ENCODE measurements at regions not wholly inside any gene's neighbourhood (a gene's known extent, or its start where the extent isn't known, plus 50 kb on each side); places are given as distances from the start of the nearest gene placed in this dataset.

DNA sequence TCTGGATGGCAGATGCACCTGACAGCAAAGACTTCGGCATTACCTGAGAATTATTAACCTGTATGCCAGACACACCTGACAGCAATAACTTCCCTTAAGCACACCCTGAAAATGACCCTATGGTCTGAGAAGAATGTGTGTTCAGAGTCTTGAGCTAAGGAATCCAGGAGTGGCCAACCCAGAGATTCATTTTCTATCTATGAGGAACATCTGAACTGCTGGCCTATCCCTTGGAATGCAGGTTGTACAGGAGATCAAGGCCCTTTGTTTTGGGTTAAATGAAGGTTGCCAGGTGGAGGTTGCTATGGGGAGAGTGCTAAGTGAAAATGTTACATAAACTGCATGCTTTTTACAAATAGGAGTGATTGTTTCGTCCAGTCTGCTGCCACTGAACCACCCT lies 200.9 kb upstream of the MEIS1 start:
- intact Hi-C loops (cut with DNase I; ENCODE audit: low total_unique reads): no loop called here
- 77 to 85% methylated on average over 2 of the region's 2 CpGs for WGBS, 2 donors
- no peak overlapping the region for H3K4me3 ChIP-seq (ENCODE audit: low read depth, poor library complexity, severe bottlenecking)
- TF ChIP-seq, protein P1, sequence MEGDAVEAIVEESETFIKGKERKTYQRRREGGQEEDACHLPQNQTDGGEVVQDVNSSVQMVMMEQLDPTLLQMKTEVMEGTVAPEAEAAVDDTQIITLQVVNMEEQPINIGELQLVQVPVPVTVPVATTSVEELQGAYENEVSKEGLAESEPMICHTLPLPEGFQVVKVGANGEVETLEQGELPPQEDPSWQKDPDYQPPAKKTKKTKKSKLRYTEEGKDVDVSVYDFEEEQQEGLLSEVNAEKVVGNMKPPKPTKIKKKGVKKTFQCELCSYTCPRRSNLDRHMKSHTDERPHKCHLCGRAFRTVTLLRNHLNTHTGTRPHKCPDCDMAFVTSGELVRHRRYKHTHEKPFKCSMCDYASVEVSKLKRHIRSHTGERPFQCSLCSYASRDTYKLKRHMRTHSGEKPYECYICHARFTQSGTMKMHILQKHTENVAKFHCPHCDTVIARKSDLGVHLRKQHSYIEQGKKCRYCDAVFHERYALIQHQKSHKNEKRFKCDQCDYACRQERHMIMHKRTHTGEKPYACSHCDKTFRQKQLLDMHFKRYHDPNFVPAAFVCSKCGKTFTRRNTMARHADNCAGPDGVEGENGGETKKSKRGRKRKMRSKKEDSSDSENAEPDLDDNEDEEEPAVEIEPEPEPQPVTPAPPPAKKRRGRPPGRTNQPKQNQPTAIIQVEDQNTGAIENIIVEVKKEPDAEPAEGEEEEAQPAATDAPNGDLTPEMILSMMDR (IDR thresholded peaks at IDR 0.05): no peak
- TF ChIP-seq POLR2A (IDR thresholded peaks at IDR 0.05): no peak
- no peak for DNase-seq (ENCODE audit: low spot score in 2 of 2)

DNA sequence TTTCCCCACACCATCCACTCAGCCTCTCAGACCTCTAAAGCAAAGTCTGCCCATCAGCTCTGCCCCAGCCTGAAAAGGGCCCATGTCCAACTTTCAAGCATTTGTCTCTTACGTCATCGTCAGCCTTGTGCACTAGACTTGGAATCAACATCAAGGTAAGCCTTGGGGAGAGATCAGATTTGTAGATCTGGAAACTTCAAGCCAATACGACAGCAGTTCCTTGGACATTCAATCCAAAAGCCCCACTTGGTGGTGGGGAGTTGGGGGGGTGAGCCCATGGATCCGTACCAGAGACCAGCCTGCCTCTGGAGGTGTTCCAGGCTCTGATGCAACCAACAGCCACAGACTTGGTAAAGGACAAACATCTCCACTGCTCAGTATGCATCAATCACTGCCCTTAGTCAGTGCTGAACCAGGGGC lies 206.8 kb upstream of the MEIS1 start:
- no peak for DNase-seq (ENCODE audit: low spot score in 2 of 2)
- 33 to 39% methylated on average over 4 of the region's 4 CpGs for WGBS, 2 donors
- intact Hi-C loops (cut with DNase I; ENCODE audit: low total_unique reads): no loop called here

DNA sequence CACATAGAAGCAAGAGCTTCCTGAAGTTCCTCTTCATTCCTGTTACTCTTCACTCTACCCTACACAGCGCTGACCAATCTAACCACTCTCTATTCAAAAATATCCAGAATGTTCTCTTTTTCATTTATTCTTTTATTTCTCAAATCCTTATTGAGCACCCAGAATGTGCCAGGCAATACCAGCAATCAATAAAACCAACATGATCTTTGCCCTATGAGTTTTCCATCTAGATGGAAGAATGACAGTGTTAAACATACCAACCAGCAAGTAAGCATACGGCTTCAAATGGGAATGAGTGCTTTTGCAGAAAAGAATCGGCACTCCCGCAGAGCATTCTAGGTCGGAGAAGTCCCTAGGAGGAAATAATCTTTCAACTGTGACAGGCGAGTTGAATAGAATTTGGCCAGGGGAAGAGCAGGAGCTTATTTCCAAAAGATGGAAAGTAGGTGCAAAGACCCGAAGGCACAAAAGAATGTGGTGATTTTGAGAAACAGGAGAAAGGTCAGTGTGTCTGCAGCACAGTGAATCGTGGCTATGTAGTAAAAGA lies 217.8 kb upstream of the MEIS1 start:
- intact Hi-C loops (cut with DNase I; ENCODE audit: low total_unique reads): no loop called here
- H3K4me3 ChIP-seq (ENCODE audit: low read depth, poor library complexity, severe bottlenecking): no peak overlapping the region
- TF ChIP-seq, protein P1 (IDR thresholded peaks at IDR 0.05): no peak
- no peak for TF ChIP-seq POLR2A (IDR thresholded peaks at IDR 0.05)
- 76 to 81% methylated on average over 8 of the region's 8 CpGs for WGBS, 2 donors
- no peak for DNase-seq (ENCODE audit: low spot score in 2 of 2)

More for the DNA sequence above, 206.8 kb upstream of the MEIS1 start:
- TF ChIP-seq POLR2A (IDR thresholded peaks at IDR 0.05): no peak
- TF ChIP-seq, protein P1 (IDR thresholded peaks at IDR 0.05): no peak
- no peak overlapping the region for H3K4me3 ChIP-seq (ENCODE audit: low read depth, poor library complexity, severe bottlenecking)

DNA sequence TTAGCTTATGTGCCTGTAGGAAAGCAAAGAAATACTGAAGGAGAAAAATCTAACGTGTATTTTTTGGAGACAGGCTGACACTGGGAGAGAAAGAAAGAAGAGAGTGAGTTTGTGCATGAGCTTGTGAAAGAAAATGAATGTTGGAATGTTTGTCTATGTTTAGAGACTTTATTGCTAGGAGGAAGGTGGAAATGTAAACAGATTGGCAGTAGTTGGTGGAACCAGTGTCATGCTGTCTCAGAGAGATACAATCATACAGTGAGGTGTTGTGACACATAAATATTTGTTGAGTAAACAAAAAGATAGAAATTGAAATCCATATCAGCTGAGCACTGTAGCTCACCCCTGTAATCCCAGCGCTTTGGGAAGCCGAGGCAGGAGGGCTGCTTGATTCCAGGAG lies 222.2 kb upstream of the MEIS1 start:
- WGBS, 2 donors: 71 to 77% methylated on average over 3 of the region's 3 CpGs
- intact Hi-C loops (cut with DNase I; ENCODE audit: low total_unique reads): no loop called here
- no peak for TF ChIP-seq POLR2A (IDR thresholded peaks at IDR 0.05)
- TF ChIP-seq, protein P1 (IDR thresholded peaks at IDR 0.05): no peak
- H3K4me3 ChIP-seq (ENCODE audit: low read depth, poor library complexity, severe bottlenecking): no peak overlapping the region
- no peak for DNase-seq (ENCODE audit: low spot score in 2 of 2)

DNA sequence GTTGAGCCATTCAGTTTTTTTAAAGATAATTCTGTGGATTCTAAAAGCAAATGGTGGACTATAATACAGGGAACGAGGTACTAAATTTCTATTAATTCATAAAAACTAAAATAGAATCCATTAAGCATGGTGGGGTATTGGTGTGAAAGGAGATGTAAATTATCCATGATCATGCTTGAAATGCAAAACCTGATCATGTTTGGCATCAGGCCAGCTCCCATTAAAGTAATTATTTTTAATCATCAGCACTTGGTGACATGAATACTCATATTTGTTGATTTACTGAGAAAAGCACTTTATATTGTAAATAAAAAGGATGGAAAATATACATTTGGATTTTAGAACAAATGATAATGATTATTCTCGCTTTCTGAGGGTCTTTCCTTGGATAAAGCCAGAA lies 232.3 kb upstream of the MEIS1 start:
- TF ChIP-seq POLR2A (IDR thresholded peaks at IDR 0.05): no peak
- intact Hi-C loops (cut with DNase I; ENCODE audit: low total_unique reads): no loop called here
- WGBS, 2 donors: 89 to 93% methylated on average over 2 of the region's 2 CpGs
- no peak for DNase-seq (ENCODE audit: low spot score in 2 of 2)
- H3K4me3 ChIP-seq (ENCODE audit: low read depth, poor library complexity, severe bottlenecking): no peak overlapping the region

DNA sequence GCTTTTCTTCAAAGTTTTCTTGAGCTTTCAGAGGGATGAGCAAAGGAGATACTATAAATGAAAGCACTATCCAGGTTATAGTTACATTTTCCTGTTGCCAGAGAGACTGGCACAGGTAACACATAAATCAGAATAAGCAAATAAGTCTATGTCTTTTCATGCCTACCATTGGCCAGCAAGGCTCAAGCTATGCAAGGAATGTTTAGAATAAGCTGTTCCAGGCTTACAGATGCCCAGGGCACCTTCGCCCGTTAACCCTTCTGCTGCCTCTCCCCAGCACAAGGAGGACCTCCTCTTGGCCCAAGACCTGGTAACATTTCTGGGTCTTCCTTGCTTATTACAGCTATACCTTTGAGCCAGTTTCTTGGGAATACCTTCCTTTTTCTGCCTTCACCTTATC lies 233.7 kb upstream of the MEIS1 start:
- no peak for DNase-seq (ENCODE audit: low spot score in 2 of 2)
- TF ChIP-seq, protein P1 (IDR thresholded peaks at IDR 0.05): no peak
- TF ChIP-seq POLR2A (IDR thresholded peaks at IDR 0.05): no peak
- intact Hi-C loops (cut with DNase I; ENCODE audit: low total_unique reads): no loop called here
- H3K4me3 ChIP-seq (ENCODE audit: low read depth, poor library complexity, severe bottlenecking): no peak overlapping the region
- WGBS, 2 donors: 47 to 52% methylated on average over 2 of the region's 2 CpGs
